ENCODE measurements at regions not wholly inside any gene's neighbourhood (a gene's known extent, or its start where the extent isn't known, plus 50 kb on each side); places are given as distances from the start of the nearest gene placed in this dataset.
A peak's percentile ranks its signal among the peaks of the same experiment; 100 is the strongest.

GRCh38 chr13:73138638-73139491 is 80.1 kb downstream of the KLF5 start:
- Histone ChIP-seq H3K4me3 (ENCODE audit: low read length) (peak overlapping the region; percentile 47; the same call in 1 of the 2 replicates), H3K4me1 (ENCODE audit: insufficient read depth, low read length) (peaks cover 52% of the 10 kb centered on the region), H3K4me2 (ENCODE audit: low read length) (peak overlapping the region; percentile 80), H3K9ac (ENCODE audit: low read length) (peak overlapping the region; percentile 56), H4K20me1 (ENCODE audit: low read length) (no peaks in the 10 kb centered on the region), H3K27ac (ENCODE audit: low read length) (peak overlapping the region; percentile 94), H3K27me3 (ENCODE audit: low read length) (no peaks in the 10 kb centered on the region), H3K79me2 (ENCODE audit: low read length) (no peaks in the 10 kb centered on the region), H3K36me3 (ENCODE audit: low read depth, low read length) (no peaks in the 10 kb centered on the region), H3F3A (ENCODE audit: low read length, unreplicated experiment) (peaks cover 5% of the 10 kb centered on the region), H3K9me3 (ENCODE audit: low read length) (no peaks in the 10 kb centered on the region), H2AFZ (ENCODE audit: low read length) (peak overlapping the region; percentile 37; the same call in 1 of the 2 replicates), H3K9me2 (replicated peaks; ENCODE audit: low read length) (no peaks in the 10 kb centered on the region)
- intact Hi-C loops (cut with micrococcal nuclease): loop anchor here (1.0 to 5.0 kb wide), 6 partner anchors 32 to 283 kb away; partner anchors contain the start of gene KLF5
- CTCF ChIA-PET: no interaction called here
- no peak for TF ChIP-seq EZH2 (IDR thresholded peaks at IDR 0.05; ENCODE audit: low read length, unreplicated experiment)
- TF ChIP-seq, protein P1, sequence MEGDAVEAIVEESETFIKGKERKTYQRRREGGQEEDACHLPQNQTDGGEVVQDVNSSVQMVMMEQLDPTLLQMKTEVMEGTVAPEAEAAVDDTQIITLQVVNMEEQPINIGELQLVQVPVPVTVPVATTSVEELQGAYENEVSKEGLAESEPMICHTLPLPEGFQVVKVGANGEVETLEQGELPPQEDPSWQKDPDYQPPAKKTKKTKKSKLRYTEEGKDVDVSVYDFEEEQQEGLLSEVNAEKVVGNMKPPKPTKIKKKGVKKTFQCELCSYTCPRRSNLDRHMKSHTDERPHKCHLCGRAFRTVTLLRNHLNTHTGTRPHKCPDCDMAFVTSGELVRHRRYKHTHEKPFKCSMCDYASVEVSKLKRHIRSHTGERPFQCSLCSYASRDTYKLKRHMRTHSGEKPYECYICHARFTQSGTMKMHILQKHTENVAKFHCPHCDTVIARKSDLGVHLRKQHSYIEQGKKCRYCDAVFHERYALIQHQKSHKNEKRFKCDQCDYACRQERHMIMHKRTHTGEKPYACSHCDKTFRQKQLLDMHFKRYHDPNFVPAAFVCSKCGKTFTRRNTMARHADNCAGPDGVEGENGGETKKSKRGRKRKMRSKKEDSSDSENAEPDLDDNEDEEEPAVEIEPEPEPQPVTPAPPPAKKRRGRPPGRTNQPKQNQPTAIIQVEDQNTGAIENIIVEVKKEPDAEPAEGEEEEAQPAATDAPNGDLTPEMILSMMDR (conservative IDR thresholded peaks at IDR 0.05; ENCODE audit: low read depth, low read length): no peak
- TF ChIP-seq EZH2phosphoT487 (IDR thresholded peaks at IDR 0.05; ENCODE audit: borderline replicate concordance, low read length): no peak
- BruUV-seq (replicated peaks): no TSS peak
- DNase-seq (peak; percentile 83), ATAC-seq (peak; percentile 90)
- POLR2A ChIA-PET (ENCODE audit: unreplicated experiment): interaction anchor here (0.5 to 0.7 kb wide), 3 partner anchors 53 to 257 kb away, joined by 3 to 5 read pairs (median 3); no protein-coding TSS in a partner anchor

DNA sequence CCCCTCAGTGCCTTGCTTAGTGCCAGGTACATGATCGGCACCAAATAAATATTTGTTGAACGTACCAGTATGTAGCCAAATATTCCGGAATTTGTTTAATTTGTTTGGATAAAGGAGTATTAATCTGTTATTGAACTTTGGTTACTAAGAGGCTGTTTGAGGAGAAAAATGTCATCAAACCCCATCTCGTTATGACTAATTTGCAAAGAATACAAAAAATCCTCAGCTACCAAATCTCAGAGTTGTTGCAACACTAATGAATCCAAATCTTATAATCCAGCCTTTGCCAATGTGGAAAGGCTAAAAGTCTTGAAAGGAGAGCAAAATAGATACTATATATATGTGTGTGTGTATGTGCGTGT is 79.5 kb downstream of the KLF5 start:
- POLR2A ChIA-PET (ENCODE audit: unreplicated experiment): interaction anchor here (0.6 to 0.7 kb wide), 2 partner anchors 91 to 258 kb away, joined by 3 to 4 read pairs; no protein-coding TSS in a partner anchor

More for the DNA sequence above, 79.5 kb downstream of the KLF5 start:
- Histone ChIP-seq H3K27me3 (ENCODE audit: low read length) (no peaks in the 10 kb centered on the region), H3K9me3 (ENCODE audit: low read length) (no peaks in the 10 kb centered on the region), H3K9ac (ENCODE audit: low read length) (peak overlapping the region; percentile 56), H3K4me2 (ENCODE audit: low read length) (peak overlapping the region; percentile 80), H4K20me1 (ENCODE audit: low read length) (no peaks in the 10 kb centered on the region), H3K27ac (ENCODE audit: low read length) (peak overlapping the region; percentile 94), H2AFZ (ENCODE audit: low read length) (no peak overlapping the region), H3K9me2 (replicated peaks; ENCODE audit: low read length) (no peaks in the 10 kb centered on the region), H3F3A (ENCODE audit: low read length, unreplicated experiment) (peaks cover 5% of the 10 kb centered on the region), H3K4me3 (ENCODE audit: low read length) (peak overlapping the region; percentile 47), H3K4me1 (ENCODE audit: insufficient read depth, low read length) (peaks cover 55% of the 10 kb centered on the region), H3K79me2 (ENCODE audit: low read length) (no peaks in the 10 kb centered on the region), H3K36me3 (ENCODE audit: low read depth, low read length) (no peaks in the 10 kb centered on the region)
- TF ChIP-seq, protein P1 (conservative IDR thresholded peaks at IDR 0.05; ENCODE audit: low read depth, low read length): no peak
- TF ChIP-seq EZH2 (IDR thresholded peaks at IDR 0.05; ENCODE audit: low read length, unreplicated experiment): no peak
- no peak for TF ChIP-seq EZH2phosphoT487 (IDR thresholded peaks at IDR 0.05; ENCODE audit: borderline replicate concordance, low read length)
- CTCF ChIA-PET: no interaction called here
- DNase-seq (peak; percentile 82), ATAC-seq (peak; percentile 25)
- BruUV-seq (replicated peaks): TSS peak; percentile 95
- intact Hi-C loops (cut with micrococcal nuclease): loop anchor here (1.0 to 5.0 kb wide), 6 partner anchors 33 to 284 kb away; partner anchors contain the start of gene KLF5

All from PC-3 (cell line).